Endothelial cell of umbilical vein (primary cell): ENCODE measurements at regions not wholly inside any gene's neighbourhood (a gene's known extent, or its start where the extent isn't known, plus 50 kb on each side); places are given as distances from the start of the nearest gene placed in this dataset.

ENCODE experiments used
- BruUV-seq: library from RNA; stranded (reverse); fragments of 400-500 nt; replicated peaks from 2 replicates; lab custom pipeline; 2021; lab: Mats Ljungman, UMichigan
- CTCF ChIA-PET: fragments of 300-600, 350-600 bp; sonication (Branson Sonifier 250); formaldehyde crosslinking; loops from one replicate; lab custom pipeline; 2021; ENCODE audit warnings: antibody characterized with exemption, inconsistent platforms; lab: Charles Lee
- POLR2A ChIA-PET: fragments of 300-600, 350-600 bp; sonication (Branson Sonifier 250); formaldehyde crosslinking; loops from one replicate; lab custom pipeline; 2021; ENCODE audit warnings: antibody characterized with exemption, inconsistent platforms; lab: Charles Lee
- DNase-seq: peaks from one replicate; pipeline ENCODE4 v3.0.0-alpha.2; 2011; ENCODE audit warnings: low read depth, low spot score
- FAIRE-seq: peaks from 2 replicates; lab custom pipeline; 2011; peaks lifted over from hg19 to GRCh38; lab: Jason Lieb, UNC
- H2AFZ ChIP-seq: 2 replicates; pipeline ENCODE4 v1.6.0; 2012; ENCODE audit warnings: low read depth, low read length, control low read depth, inconsistent platforms
- H3K27ac ChIP-seq: 2 replicates; pipeline ENCODE4 v1.5.1; 2011; ENCODE audit warnings: low read depth, mild to moderate bottlenecking, control low read depth, low read length, moderate library complexity; ENCODE audit not compliant: insufficient read depth
- H3K27me3 ChIP-seq, 2 experiments: 2 replicates each; pipeline versions ENCODE4 v1.6.0 to v1.6.1; 2011; ENCODE audit warnings: low read length in 2 of 2, mixed read lengths in 1 of 2; ENCODE audit not compliant: control insufficient read depth in 2 of 2, insufficient read depth in 2 of 2
- H3K36me3 ChIP-seq, 2 experiments: 2 replicates in 1 of 2; 3 replicates in 1 of 2; pipeline ENCODE4 v1.5.1; 2011; ENCODE audit warnings: low read length in 2 of 2, mild to moderate bottlenecking in 1 of 2, moderate library complexity in 1 of 2; ENCODE audit not compliant: control insufficient read depth in 2 of 2, insufficient read depth in 2 of 2; ENCODE audit errors: extremely low read depth in 1 of 2
- H3K4me1 ChIP-seq: 3 replicates; pipeline ENCODE4 v1.5.1; 2011; ENCODE audit warnings: mild to moderate bottlenecking, low read length; ENCODE audit not compliant: control insufficient read depth, insufficient read depth; ENCODE audit errors: extremely low read depth
- H3K4me2 ChIP-seq: 2 replicates; pipeline ENCODE4 v1.6.1; 2011; ENCODE audit warnings: low read length, control low read depth, mixed read lengths; ENCODE audit not compliant: insufficient read depth
- H3K4me3 ChIP-seq, 3 experiments: fragments of 200-600 bp in 1 of 3; sonication (generic), shearing (Covaris generic) in 1 of 3; replicated peaks in 1 of 3; 2 replicates each; pipeline ENCODE4 v1.5.1; 2011 to 2016; ENCODE audit warnings: control low read depth in 3 of 3, low read length in 3 of 3, mild to moderate bottlenecking in 2 of 3, inconsistent platforms in 1 of 3, low read depth in 1 of 3, moderate library complexity in 1 of 3; ENCODE audit not compliant: insufficient read depth in 1 of 3
- H3K79me2 ChIP-seq: 2 replicates; pipeline ENCODE4 v1.6.0; 2012; ENCODE audit warnings: low read length, inconsistent platforms; ENCODE audit not compliant: control insufficient read depth, insufficient read depth
- H3K9ac ChIP-seq: replicated peaks from 2 replicates; pipeline ENCODE3; 2011; ENCODE audit warnings: low read length, control low read depth; ENCODE audit not compliant: insufficient read depth; ENCODE audit errors: extremely low read depth
- H3K9me1 ChIP-seq: replicated peaks from 3 replicates; pipeline ENCODE4 v1.6.0; 2011; ENCODE audit warnings: mild to moderate bottlenecking, low read length; ENCODE audit not compliant: control insufficient read depth, insufficient read depth; ENCODE audit errors: extremely low read depth
- H3K9me3 ChIP-seq: replicated peaks from 2 replicates; pipeline ENCODE4 v1.5.1; 2012; ENCODE audit warnings: low read length, inconsistent platforms; ENCODE audit not compliant: control insufficient read depth, insufficient read depth
- H4K20me1 ChIP-seq: replicated peaks from 2 replicates; pipeline ENCODE3; 2011; ENCODE audit warnings: mild to moderate bottlenecking, low read length; ENCODE audit not compliant: control insufficient read depth, insufficient read depth; ENCODE audit errors: extremely low read depth
- CTCF ChIP-seq, 2 donors: IDR thresholded peaks; 1 replicate in 1 of 2; 2 replicates in 1 of 2; pipeline ENCODE4 v1.5.1; 2011; ENCODE audit warnings: low read length in 2 of 2, mild to moderate bottlenecking in 2 of 2, moderate library complexity in 2 of 2, control low read depth in 1 of 2, inconsistent platforms in 1 of 2, low read depth in 1 of 2; ENCODE audit not compliant: insufficient read depth in 1 of 2; ENCODE audit errors: extremely low read depth in 1 of 2
- EZH2 ChIP-seq: IDR thresholded peaks from 2 replicates; pipeline ENCODE4 v1.6.1; 2012; ENCODE audit warnings: borderline replicate concordance, low read depth, mild to moderate bottlenecking, moderate library complexity, low read length, inconsistent platforms; ENCODE audit not compliant: severe bottlenecking
- FOS ChIP-seq: IDR thresholded peaks from 2 replicates; pipeline ENCODE4 v1.6.1; 2011; ENCODE audit warnings: mild to moderate bottlenecking, low read length, moderate library complexity, borderline replicate concordance; ENCODE audit not compliant: insufficient read depth
- GATA2 ChIP-seq: IDR thresholded peaks from 2 replicates; pipeline ENCODE4 v1.7.0; 2011; ENCODE audit warnings: low read depth, mild to moderate bottlenecking, moderate library complexity, mixed read lengths, low read length; ENCODE audit not compliant: insufficient read length, insufficient read depth
- JUN ChIP-seq: IDR thresholded peaks from 2 replicates; pipeline ENCODE4 v1.6.1; 2011; ENCODE audit warnings: borderline replicate concordance, low read depth; ENCODE audit not compliant: insufficient read length, insufficient read depth
- MAX ChIP-seq: IDR thresholded peaks from 2 replicates; pipeline ENCODE4 v1.6.1; 2011; ENCODE audit not compliant: insufficient read depth, insufficient read length
- MYC ChIP-seq: IDR thresholded peaks from one replicate; pipeline ENCODE4 v1.6.1; 2011; ENCODE audit warnings: mild to moderate bottlenecking, low read depth, low read length
- POLR2A ChIP-seq: IDR thresholded peaks from 2 replicates; pipeline ENCODE4 v1.6.1; 2012; ENCODE audit warnings: low read depth, mild to moderate bottlenecking, control low read depth, low read length
- POLR2AphosphoS5 ChIP-seq: IDR thresholded peaks from 2 replicates; pipeline ENCODE4 v1.6.1; 2012; ENCODE audit warnings: low read depth, mild to moderate bottlenecking, control low read depth, low read length, moderate library complexity; ENCODE audit not compliant: insufficient read depth
- dilution Hi-C: fragments of 300-500 bp; cut with MboI; formaldehyde crosslinking; loops from one replicate; pipeline ENCODE4 v1.15.0; 2019; ENCODE audit warnings: low sequenced_read_pairs; ENCODE audit not compliant: extremely low pct_ligation_motif_present
- intact Hi-C: fragments of 100-400 bp; cut with micrococcal nuclease; formaldehyde crosslinking; loops from one replicate; pipeline ENCODE4 v1.10.0; 2022

GRCh38 chrX:39164212-39164611, 363.0 kb downstream of the MID1IP1 start:
- ChIA-PET POLR2A (no interaction called here), CTCF (interaction anchor here (1.1 to 1.4 kb wide), 2 partner anchors 12 to 14 kb away, joined by 3 read pairs; no protein-coding TSS in a partner anchor)
- DNase-seq (no peak), FAIRE-seq (no peak)
- no peaks in the 10 kb centered on the region for H4K20me1 ChIP-seq
- no peak overlapping the region for H3K27ac ChIP-seq
- no peak overlapping the region for H2AFZ ChIP-seq
- peaks cover 8 to 10% of the 10 kb centered on the region in 2 experiments for H3K27me3 ChIP-seq
- no peak overlapping the region for H3K4me3 ChIP-seq
- no peak for TF ChIP-seq MYC
- TF ChIP-seq JUN = no peak
- TF ChIP-seq FOS = no peak
- no peak for TF ChIP-seq POLR2A
- TF ChIP-seq POLR2AphosphoS5 = no peak
- TF ChIP-seq GATA2 = no peak
- TF ChIP-seq EZH2 = no peak
- no peak for TF ChIP-seq CTCF (IDR thresholded peaks at IDR 0.05; ENCODE audit: extremely low read depth in 1 of 2, insufficient read depth in 1 of 2, low read depth in 1 of 2, low read length in 2 of 2)
- TF ChIP-seq MAX = no peak
- H3K4me2 ChIP-seq = no peak overlapping the region
- no peaks in the 10 kb centered on the region for H3K9me1 ChIP-seq
- dilution Hi-C loops (no loop called here), intact Hi-C loops (no loop called here)
- H3K79me2 ChIP-seq = no peaks in the 10 kb centered on the region
- no peaks in the 10 kb centered on the region for H3K4me1 ChIP-seq
- BruUV-seq = no TSS peak
- no peaks in the 10 kb centered on the region for H3K36me3 ChIP-seq
- no peak overlapping the region for H3K9ac ChIP-seq
- H3K9me3 ChIP-seq = no peaks in the 10 kb centered on the region
